Muscle of leg (tissue), 3 donors: ENCODE measurements at regions not wholly inside any gene's neighbourhood (a gene's known extent, or its start where the extent isn't known, plus 50 kb on each side); places are given as distances from the start of the nearest gene placed in this dataset.
A peak's percentile ranks its signal among the peaks of the same experiment; 100 is the strongest.

Experiments
- DNase-seq: peaks from one replicate; pipeline ENCODE4 v3.0.0; 2013
- H3K27ac ChIP-seq: one replicate; pipeline ENCODE4 v1.5.1; 2013; ENCODE audit warnings: mild to moderate bottlenecking, low read length, control low read depth
- H3K27me3 ChIP-seq: one replicate; pipeline ENCODE4 v1.6.1; 2013; ENCODE audit warnings: low read length; ENCODE audit not compliant: control insufficient read depth, insufficient read depth
- H3K36me3 ChIP-seq: one replicate; pipeline ENCODE4 v1.6.1; 2013; ENCODE audit warnings: low read length; ENCODE audit not compliant: control insufficient read depth, insufficient read depth
- H3K4me1 ChIP-seq: one replicate; pipeline ENCODE4 v1.6.1; 2013; ENCODE audit warnings: low read length; ENCODE audit not compliant: control insufficient read depth, insufficient read depth
- H3K4me3 ChIP-seq: one replicate; pipeline ENCODE4 v1.5.1; 2013; ENCODE audit warnings: low read length, control low read depth
- H3K9me3 ChIP-seq: replicated peaks from 2 replicates; pipeline ENCODE4 v1.6.1; 2013; ENCODE audit warnings: low read depth, low read length; ENCODE audit not compliant: control insufficient read depth
- WGBS: methylation state at CpG from one replicate; pipeline ENCODE4 v1.1.5; 2013; ENCODE audit warnings: missing lambda C conversion rate; ENCODE audit not compliant: insufficient coverage; 5-methylcytosine and 5-hydroxymethylcytosine counted together

DNA sequence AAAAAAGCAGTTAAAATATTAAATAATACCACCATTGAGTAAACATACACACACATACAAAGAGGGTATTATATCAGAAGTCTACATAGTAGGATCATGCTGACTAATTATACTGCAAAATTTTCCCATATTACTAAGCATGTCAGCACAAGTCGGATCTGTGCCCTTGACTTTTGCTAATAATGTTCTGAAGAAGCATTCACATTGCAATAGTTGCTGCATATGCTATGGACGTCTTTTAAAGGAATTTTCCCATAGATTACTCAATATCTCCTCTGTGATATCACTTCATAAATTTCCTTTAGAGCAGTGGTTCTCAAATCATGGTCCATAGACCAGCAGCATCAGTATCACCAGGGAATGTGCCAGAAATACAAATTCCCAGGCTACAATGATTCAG is 110.9 kb upstream of the NUDT7 start:
- Histone ChIP-seq H3K27ac (no peak overlapping the region), H3K4me1 (peaks cover 4% of the 10 kb centered on the region), H3K9me3 (no peaks in the 10 kb centered on the region), H3K27me3 (no peaks in the 10 kb centered on the region), H3K36me3 (no peaks in the 10 kb centered on the region), H3K4me3 (no peak overlapping the region)
- DNase-seq, result no peak
- WGBS, result no CpG with 5 or more reads among the region's 2 CpGs

- Histone ChIP-seq H3K4me1 (peaks cover 4% of the 10 kb centered on the region), H3K9me3 (no peaks in the 10 kb centered on the region), H3K36me3 (no peaks in the 10 kb centered on the region), H3K27ac (no peak overlapping the region), H3K4me3 (no peak overlapping the region), H3K27me3 (no peaks in the 10 kb centered on the region)
- WGBS, result no CpG with 5 or more reads among the region's 3 CpGs
- DNase-seq, result peak; percentile 75
These were observed 109.7 kb upstream of the NUDT7 start for GRCh38 chr16:77612596-77612995.

DNA sequence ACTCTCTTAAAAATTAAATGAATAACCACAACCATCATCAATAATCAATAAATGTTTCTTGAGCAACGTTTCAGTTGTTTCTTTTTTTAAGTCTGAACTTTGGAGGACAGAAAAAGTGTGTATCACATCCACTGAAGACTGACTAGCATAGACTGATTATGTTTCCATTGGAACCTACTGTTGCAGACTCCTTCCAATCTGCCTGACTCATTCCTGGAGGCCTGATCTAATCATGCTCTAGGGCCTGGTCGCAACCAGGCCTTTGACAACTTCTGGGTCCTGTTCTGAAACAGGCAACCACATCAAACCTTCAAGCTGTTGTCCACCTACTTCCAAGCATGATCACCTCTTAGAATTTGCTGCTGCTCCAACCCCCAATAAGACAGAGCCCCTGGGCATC is 109.2 kb upstream of the NUDT7 start:
- Histone ChIP-seq H3K9me3 (no peaks in the 10 kb centered on the region), H3K27me3 (no peaks in the 10 kb centered on the region), H3K4me1 (peaks cover 4% of the 10 kb centered on the region), H3K27ac (peak overlapping the region; percentile 23), H3K4me3 (no peak overlapping the region), H3K36me3 (no peaks in the 10 kb centered on the region)
- peak; percentile 66 for DNase-seq
- WGBS, result 44% methylated on average over 1 of the region's 2 CpGs

GRCh38 chr16:77617553-77617952 is 104.8 kb upstream of the NUDT7 start:
- no peaks in the 10 kb centered on the region for H3K27me3 ChIP-seq
- H3K4me3 ChIP-seq, result no peak overlapping the region
- peaks cover 4% of the 10 kb centered on the region for H3K4me1 ChIP-seq
- H3K36me3 ChIP-seq, result no peaks in the 10 kb centered on the region
- 80% methylated on average over 1 of the region's 3 CpGs for WGBS
- no peaks in the 10 kb centered on the region for H3K9me3 ChIP-seq
- no peak overlapping the region for H3K27ac ChIP-seq
- no peak for DNase-seq

- H3K27me3 ChIP-seq, result no peaks in the 10 kb centered on the region
- H3K9me3 ChIP-seq, result no peaks in the 10 kb centered on the region
- WGBS, result no CpG with 5 or more reads among the region's 5 CpGs
- DNase-seq, result no peak
- no peak overlapping the region for H3K27ac ChIP-seq
- H3K36me3 ChIP-seq, result no peaks in the 10 kb centered on the region
- peaks cover 4% of the 10 kb centered on the region for H3K4me1 ChIP-seq
- no peak overlapping the region for H3K4me3 ChIP-seq
These were observed 104.3 kb upstream of the NUDT7 start for GRCh38 chr16:77617996-77618395.

DNA sequence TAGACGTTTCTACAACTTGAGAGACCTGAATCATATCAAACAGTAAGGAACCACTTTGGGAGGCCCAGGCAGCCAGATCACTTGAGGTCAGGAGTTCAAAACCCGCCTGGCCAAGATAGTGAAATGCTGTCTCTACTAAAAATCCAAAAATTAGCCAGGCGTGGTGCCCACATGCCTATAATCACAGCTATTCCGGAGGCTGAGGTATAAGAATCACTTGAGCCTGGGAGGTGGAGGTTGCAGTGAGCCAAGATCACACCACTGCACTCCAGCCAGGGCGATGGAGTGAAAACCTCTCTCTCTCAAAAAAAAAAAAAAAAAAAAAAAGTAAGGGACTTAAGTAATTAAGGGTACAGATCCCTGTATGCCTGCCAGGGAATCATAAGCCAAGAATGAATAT is 103.4 kb upstream of the NUDT7 start:
- no CpG with 5 or more reads among the region's 5 CpGs for WGBS
- Histone ChIP-seq H3K27ac (no peak overlapping the region), H3K9me3 (no peaks in the 10 kb centered on the region), H3K4me1 (no peaks in the 10 kb centered on the region), H3K36me3 (no peaks in the 10 kb centered on the region), H3K4me3 (no peak overlapping the region), H3K27me3 (no peaks in the 10 kb centered on the region)
- no peak for DNase-seq

GRCh38 chr16:77624085-77624484 is 98.2 kb upstream of the NUDT7 start:
- Histone ChIP-seq H3K27me3 (no peaks in the 10 kb centered on the region), H3K36me3 (no peaks in the 10 kb centered on the region), H3K4me1 (no peaks in the 10 kb centered on the region), H3K9me3 (no peaks in the 10 kb centered on the region), H3K27ac (no peak overlapping the region), H3K4me3 (no peak overlapping the region)
- DNase-seq, result no peak
- WGBS, result 86% methylated on average over 4 of the region's 9 CpGs

DNA sequence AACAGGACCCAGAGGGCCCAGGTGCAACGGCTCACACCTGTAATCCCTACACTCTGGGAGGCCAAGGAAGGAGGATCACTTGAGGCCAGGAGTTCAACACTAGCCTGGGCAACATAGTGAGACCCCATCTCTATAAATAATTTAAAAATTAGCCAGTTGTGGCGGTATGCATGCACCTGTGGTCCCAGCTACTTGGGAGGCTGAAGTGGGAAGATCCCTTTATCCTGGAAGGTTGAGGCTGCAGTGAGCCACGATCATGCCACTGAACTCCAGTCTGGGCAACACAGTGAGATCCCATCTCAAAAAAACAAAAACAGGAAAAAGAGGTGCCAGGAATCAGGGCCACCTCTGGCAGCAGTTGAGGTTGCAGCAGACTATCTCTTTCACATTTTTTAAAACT is 85.7 kb upstream of the NUDT7 start:
- H3K27me3 ChIP-seq, result no peaks in the 10 kb centered on the region
- DNase-seq, result no peak
- H3K4me3 ChIP-seq, result no peak overlapping the region
- H3K27ac ChIP-seq, result no peak overlapping the region
- no peaks in the 10 kb centered on the region for H3K9me3 ChIP-seq
- WGBS, result no CpG with 5 or more reads among the region's 3 CpGs
- H3K4me1 ChIP-seq, result no peaks in the 10 kb centered on the region
- no peaks in the 10 kb centered on the region for H3K36me3 ChIP-seq

- no peaks in the 10 kb centered on the region for H3K4me1 ChIP-seq
- no peak overlapping the region for H3K4me3 ChIP-seq
- H3K36me3 ChIP-seq, result no peaks in the 10 kb centered on the region
- WGBS, result 60% methylated on average over 2 of the region's 6 CpGs
- H3K27ac ChIP-seq, result no peak overlapping the region
- DNase-seq, result peak; percentile 57
- H3K9me3 ChIP-seq, result no peaks in the 10 kb centered on the region
- H3K27me3 ChIP-seq, result no peaks in the 10 kb centered on the region
These were observed 84.4 kb upstream of the NUDT7 start for GRCh38 chr16:77637940-77638339.

GRCh38 chr16:77643176-77643575 is 79.1 kb upstream of the NUDT7 start:
- Histone ChIP-seq H3K36me3 (no peaks in the 10 kb centered on the region), H3K27ac (no peak overlapping the region), H3K9me3 (no peaks in the 10 kb centered on the region), H3K27me3 (no peaks in the 10 kb centered on the region), H3K4me3 (no peak overlapping the region), H3K4me1 (no peaks in the 10 kb centered on the region)
- DNase-seq, result no peak
- WGBS, result 100% methylated on average over 1 of the region's 5 CpGs

- no peaks in the 10 kb centered on the region for H3K27me3 ChIP-seq
- no peaks in the 10 kb centered on the region for H3K9me3 ChIP-seq
- H3K36me3 ChIP-seq, result no peaks in the 10 kb centered on the region
- no peaks in the 10 kb centered on the region for H3K4me1 ChIP-seq
- no CpG with 5 or more reads among the region's 3 CpGs for WGBS
- H3K27ac ChIP-seq, result no peak overlapping the region
- H3K4me3 ChIP-seq, result no peak overlapping the region
- DNase-seq, result no peak
These were observed 76.5 kb upstream of the NUDT7 start for GRCh38 chr16:77645764-77646163.
